Upper lobe of left lung (tissue), 4 donors: ENCODE measurements at regions not wholly inside any gene's neighbourhood (a gene's known extent, or its start where the extent isn't known, plus 50 kb on each side); places are given as distances from the start of the nearest gene placed in this dataset.

ENCODE experiments used
- EP300 ChIP-seq, 4 donors: sonication (generic); formaldehyde crosslinking; IDR thresholded peaks; one replicate each; pipeline ENCODE4 v1.5.1; 2017; ENCODE audit warnings: antibody characterized with exemption in 4 of 4, control low read depth in 2 of 4
- POLR2A ChIP-seq, 4 donors: fragments of 450-650 bp; IDR thresholded peaks; one replicate each; pipeline ENCODE4 v1.5.1; 2016 to 2017; ENCODE audit warnings: antibody characterized with exemption in 4 of 4, mild to moderate bottlenecking in 2 of 4
- POLR2AphosphoS5 ChIP-seq, 2 donors: sonication (generic); formaldehyde crosslinking; IDR thresholded peaks; one replicate each; pipeline ENCODE4 v1.5.1; 2017; ENCODE audit warnings: antibody characterized with exemption in 2 of 2
- TF ChIP-seq, protein P1 (sequence below), 6 experiments: fragments of 450-650 bp in 4 of 6; fragments of 200-600 bp in 2 of 6; sonication (generic) in 2 of 6; IDR thresholded peaks; one replicate each; pipeline ENCODE4 v1.5.1; 2016 to 2019; ENCODE audit warnings: antibody characterized with exemption in 6 of 6

DNA sequence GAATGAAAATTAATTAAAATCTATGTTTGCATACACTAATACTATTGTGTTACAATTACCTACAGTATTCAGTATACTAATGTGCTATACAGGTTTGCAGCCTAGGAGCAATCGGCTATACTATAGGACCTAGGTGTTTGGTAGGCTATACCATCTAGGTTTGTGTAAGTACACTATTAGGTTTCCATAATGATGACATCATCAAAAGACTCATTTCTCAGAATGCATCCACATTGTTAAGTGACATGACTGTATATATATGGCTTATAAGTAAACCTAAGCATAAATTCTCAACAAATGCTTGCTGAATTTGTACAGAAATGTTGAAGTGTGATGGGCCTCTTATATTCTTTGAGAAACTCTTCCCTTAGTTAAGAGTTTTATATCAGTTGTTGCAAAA, 206.5 kb upstream of the ZWINT start:
- TF ChIP-seq, protein P1, sequence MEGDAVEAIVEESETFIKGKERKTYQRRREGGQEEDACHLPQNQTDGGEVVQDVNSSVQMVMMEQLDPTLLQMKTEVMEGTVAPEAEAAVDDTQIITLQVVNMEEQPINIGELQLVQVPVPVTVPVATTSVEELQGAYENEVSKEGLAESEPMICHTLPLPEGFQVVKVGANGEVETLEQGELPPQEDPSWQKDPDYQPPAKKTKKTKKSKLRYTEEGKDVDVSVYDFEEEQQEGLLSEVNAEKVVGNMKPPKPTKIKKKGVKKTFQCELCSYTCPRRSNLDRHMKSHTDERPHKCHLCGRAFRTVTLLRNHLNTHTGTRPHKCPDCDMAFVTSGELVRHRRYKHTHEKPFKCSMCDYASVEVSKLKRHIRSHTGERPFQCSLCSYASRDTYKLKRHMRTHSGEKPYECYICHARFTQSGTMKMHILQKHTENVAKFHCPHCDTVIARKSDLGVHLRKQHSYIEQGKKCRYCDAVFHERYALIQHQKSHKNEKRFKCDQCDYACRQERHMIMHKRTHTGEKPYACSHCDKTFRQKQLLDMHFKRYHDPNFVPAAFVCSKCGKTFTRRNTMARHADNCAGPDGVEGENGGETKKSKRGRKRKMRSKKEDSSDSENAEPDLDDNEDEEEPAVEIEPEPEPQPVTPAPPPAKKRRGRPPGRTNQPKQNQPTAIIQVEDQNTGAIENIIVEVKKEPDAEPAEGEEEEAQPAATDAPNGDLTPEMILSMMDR (IDR thresholded peaks at IDR 0.05), result no peak
- no peak for TF ChIP-seq POLR2A (IDR thresholded peaks at IDR 0.05)
- TF ChIP-seq POLR2AphosphoS5 (IDR thresholded peaks at IDR 0.05), result no peak
- TF ChIP-seq EP300 (IDR thresholded peaks at IDR 0.05), result no peak
